ENCODE measurements at regions not wholly inside any gene's neighbourhood (a gene's known extent, or its start where the extent isn't known, plus 50 kb on each side); places are given as distances from the start of the nearest gene placed in this dataset.

DNA sequence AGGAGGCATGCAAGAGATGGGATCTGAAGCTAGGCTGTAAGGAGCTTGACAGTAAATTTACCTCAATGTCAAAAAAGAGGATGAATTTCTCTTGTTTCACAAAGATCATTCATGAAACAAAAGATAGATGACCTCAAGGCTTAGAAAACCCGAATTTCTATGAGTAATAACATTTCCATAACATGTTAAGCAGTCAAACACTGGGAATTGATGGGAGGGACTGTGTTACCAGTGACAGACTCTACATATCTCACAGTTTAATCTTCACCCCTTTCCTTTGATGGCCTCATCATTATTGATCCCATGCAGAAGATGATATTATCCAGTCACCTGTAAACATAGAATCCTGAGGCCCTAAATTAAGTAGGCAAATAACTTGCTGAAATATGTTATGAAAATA is 53.5 kb upstream of the VGLL3 start (continued):
- TF ChIP-seq, protein P1, sequence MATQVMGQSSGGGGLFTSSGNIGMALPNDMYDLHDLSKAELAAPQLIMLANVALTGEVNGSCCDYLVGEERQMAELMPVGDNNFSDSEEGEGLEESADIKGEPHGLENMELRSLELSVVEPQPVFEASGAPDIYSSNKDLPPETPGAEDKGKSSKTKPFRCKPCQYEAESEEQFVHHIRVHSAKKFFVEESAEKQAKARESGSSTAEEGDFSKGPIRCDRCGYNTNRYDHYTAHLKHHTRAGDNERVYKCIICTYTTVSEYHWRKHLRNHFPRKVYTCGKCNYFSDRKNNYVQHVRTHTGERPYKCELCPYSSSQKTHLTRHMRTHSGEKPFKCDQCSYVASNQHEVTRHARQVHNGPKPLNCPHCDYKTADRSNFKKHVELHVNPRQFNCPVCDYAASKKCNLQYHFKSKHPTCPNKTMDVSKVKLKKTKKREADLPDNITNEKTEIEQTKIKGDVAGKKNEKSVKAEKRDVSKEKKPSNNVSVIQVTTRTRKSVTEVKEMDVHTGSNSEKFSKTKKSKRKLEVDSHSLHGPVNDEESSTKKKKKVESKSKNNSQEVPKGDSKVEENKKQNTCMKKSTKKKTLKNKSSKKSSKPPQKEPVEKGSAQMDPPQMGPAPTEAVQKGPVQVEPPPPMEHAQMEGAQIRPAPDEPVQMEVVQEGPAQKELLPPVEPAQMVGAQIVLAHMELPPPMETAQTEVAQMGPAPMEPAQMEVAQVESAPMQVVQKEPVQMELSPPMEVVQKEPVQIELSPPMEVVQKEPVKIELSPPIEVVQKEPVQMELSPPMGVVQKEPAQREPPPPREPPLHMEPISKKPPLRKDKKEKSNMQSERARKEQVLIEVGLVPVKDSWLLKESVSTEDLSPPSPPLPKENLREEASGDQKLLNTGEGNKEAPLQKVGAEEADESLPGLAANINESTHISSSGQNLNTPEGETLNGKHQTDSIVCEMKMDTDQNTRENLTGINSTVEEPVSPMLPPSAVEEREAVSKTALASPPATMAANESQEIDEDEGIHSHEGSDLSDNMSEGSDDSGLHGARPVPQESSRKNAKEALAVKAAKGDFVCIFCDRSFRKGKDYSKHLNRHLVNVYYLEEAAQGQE (IDR thresholded peaks at IDR 0.05; ENCODE audit: low read depth, low read length): no peak
- TF ChIP-seq, protein P2, sequence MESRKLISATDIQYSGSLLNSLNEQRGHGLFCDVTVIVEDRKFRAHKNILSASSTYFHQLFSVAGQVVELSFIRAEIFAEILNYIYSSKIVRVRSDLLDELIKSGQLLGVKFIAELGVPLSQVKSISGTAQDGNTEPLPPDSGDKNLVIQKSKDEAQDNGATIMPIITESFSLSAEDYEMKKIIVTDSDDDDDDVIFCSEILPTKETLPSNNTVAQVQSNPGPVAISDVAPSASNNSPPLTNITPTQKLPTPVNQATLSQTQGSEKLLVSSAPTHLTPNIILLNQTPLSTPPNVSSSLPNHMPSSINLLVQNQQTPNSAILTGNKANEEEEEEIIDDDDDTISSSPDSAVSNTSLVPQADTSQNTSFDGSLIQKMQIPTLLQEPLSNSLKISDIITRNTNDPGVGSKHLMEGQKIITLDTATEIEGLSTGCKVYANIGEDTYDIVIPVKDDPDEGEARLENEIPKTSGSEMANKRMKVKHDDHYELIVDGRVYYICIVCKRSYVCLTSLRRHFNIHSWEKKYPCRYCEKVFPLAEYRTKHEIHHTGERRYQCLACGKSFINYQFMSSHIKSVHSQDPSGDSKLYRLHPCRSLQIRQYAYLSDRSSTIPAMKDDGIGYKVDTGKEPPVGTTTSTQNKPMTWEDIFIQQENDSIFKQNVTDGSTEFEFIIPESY (IDR thresholded peaks at IDR 0.05; ENCODE audit: borderline replicate concordance, low read depth): no peak
- TF ChIP-seq FOXM1 (IDR thresholded peaks at IDR 0.05; ENCODE audit: low read depth) (no peak), GABPA (IDR thresholded peaks at IDR 0.05; ENCODE audit: low read depth) (no peak), NRF1 (IDR thresholded peaks at IDR 0.05; ENCODE audit: low read depth, low read length) (no peak)

DNA sequence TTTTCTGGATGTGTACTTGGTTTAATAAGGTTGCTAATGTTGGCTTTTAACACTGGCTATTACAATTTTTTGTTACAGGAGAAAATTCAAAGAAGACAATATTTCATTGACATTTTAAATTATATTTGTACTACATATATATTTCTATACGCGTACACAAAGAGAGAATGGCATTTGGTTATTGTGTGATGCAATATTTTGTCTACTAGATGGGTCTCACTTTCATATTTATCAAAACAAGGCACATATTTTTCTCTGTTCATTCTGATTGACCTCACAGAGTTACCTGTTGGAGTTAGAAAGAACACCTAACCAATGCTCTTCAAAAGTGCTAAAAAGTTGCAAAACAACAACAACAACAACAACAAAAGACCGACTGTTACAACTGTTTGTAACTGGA is 50.2 kb upstream of the VGLL3 start:
- no peak overlapping the region for H2AFZ ChIP-seq (ENCODE audit: low read depth)
- no peaks in the 10 kb centered on the region for H3K4me1 ChIP-seq (ENCODE audit: control insufficient read depth in 1 of 2, insufficient read depth in 2 of 2, low read depth in 1 of 2, low read length in 1 of 2)
- H3K4me2 ChIP-seq: no peak overlapping the region
- POLR2A ChIA-PET: no interaction called here
- CTCF ChIA-PET: no interaction called here
- no peaks in the 10 kb centered on the region; the same call in 1 of the 2 replicates for H3K27me3 ChIP-seq (ENCODE audit: insufficient read depth)
- TF ChIP-seq ELF1 (IDR thresholded peaks at IDR 0.05) (no peak), NFIC (IDR thresholded peaks at IDR 0.05; ENCODE audit: borderline replicate concordance) (no peak), FOXJ3 (CRISPR knock-in tag; IDR thresholded peaks at IDR 0.05) (no peak)
- TF ChIP-seq, protein P3, sequence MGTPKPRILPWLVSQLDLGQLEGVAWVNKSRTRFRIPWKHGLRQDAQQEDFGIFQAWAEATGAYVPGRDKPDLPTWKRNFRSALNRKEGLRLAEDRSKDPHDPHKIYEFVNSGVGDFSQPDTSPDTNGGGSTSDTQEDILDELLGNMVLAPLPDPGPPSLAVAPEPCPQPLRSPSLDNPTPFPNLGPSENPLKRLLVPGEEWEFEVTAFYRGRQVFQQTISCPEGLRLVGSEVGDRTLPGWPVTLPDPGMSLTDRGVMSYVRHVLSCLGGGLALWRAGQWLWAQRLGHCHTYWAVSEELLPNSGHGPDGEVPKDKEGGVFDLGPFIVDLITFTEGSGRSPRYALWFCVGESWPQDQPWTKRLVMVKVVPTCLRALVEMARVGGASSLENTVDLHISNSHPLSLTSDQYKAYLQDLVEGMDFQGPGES (IDR thresholded peaks at IDR 0.05; ENCODE audit: low read depth, low read length): no peak
- H3K36me3 ChIP-seq (replicated peaks in 1 of 2; ENCODE audit: control insufficient read depth in 1 of 2, insufficient read depth in 2 of 2, low read length in 1 of 2): no peaks in the 10 kb centered on the region
- H3K27ac ChIP-seq (ENCODE audit: low read depth in 2 of 2, low read length in 1 of 2): no peak overlapping the region
- no peaks in the 10 kb centered on the region for H4K20me1 ChIP-seq (ENCODE audit: insufficient read depth)
- H3K9ac ChIP-seq: no peak overlapping the region
- no peak for DNase-seq
- H3K9me3 ChIP-seq: no peaks in the 10 kb centered on the region
- no peak overlapping the region for H3K4me3 ChIP-seq (ENCODE audit: low read depth in 2 of 2, low read length in 1 of 2)
- no peaks in the 10 kb centered on the region for H3F3A ChIP-seq (replicated peaks; ENCODE audit: insufficient read depth)
- H3K79me2 ChIP-seq (ENCODE audit: insufficient read depth): no peaks in the 10 kb centered on the region
- H3K9me2 ChIP-seq: no peaks in the 10 kb centered on the region
- WGBS (ENCODE audit: low lambda C conversion rate): 27% methylated on average over 3 of the region's 3 CpGs

Data from SK-N-SH (cell line).